Panc1 (cell line): ENCODE measurements at regions not wholly inside any gene's neighbourhood (a gene's known extent, or its start where the extent isn't known, plus 50 kb on each side); places are given as distances from the start of the nearest gene placed in this dataset.

ENCODE experiments used
- ATAC-seq: fragments of 200-7000 bp; cut with Tn5 transposase; 2 replicates; pipeline ENCODE4 v1.9.1; 2020; ENCODE audit warnings: mild to moderate bottlenecking, moderate library complexity
- BruUV-seq: library from RNA; stranded (reverse); fragments of 400-500 nt; replicated peaks from 2 replicates; lab custom pipeline; 2021; lab: Mats Ljungman, UMichigan
- CTCF ChIA-PET: fragments of 300-600 bp; sonication (Branson Sonifier 250); formaldehyde crosslinking; loops from one replicate; lab custom pipeline; 2022; ENCODE audit warnings: antibody characterized with exemption; lab: Charles Lee
- POLR2A ChIA-PET: fragments of 300-600 bp; sonication (Branson Sonifier 250); formaldehyde crosslinking; loops from one replicate; lab custom pipeline; 2022; ENCODE audit warnings: antibody characterized with exemption; lab: Charles Lee
- DNase-seq: peaks from one replicate; pipeline ENCODE4 v3.0.0-alpha.2; 2010; ENCODE audit warnings: low read depth, low spot score
- H3K27ac ChIP-seq: 2 replicates; pipeline ENCODE4 v1.5.1; 2011; ENCODE audit warnings: mild to moderate bottlenecking, low read length, inconsistent platforms
- H3K27me3 ChIP-seq: fragments of 200-500 bp; sonication (Bioruptor generic); 2 replicates; pipeline ENCODE4 v1.6.0; 2014; ENCODE audit warnings: low read length, inconsistent platforms; ENCODE audit not compliant: control insufficient read depth, insufficient read depth
- H3K36me3 ChIP-seq: fragments of 200-500 bp; sonication (Bioruptor generic); 2 replicates; pipeline ENCODE4 v1.5.1; 2014; ENCODE audit warnings: inconsistent platforms, mild to moderate bottlenecking, low read length, moderate library complexity; ENCODE audit not compliant: control insufficient read depth, insufficient read depth
- H3K4me1 ChIP-seq: 2 replicates; pipeline ENCODE4 v1.5.1; 2011; ENCODE audit warnings: inconsistent platforms, mild to moderate bottlenecking, low read length, moderate library complexity; ENCODE audit not compliant: control insufficient read depth, insufficient read depth
- H3K4me3 ChIP-seq, 2 experiments: 2 replicates each; pipeline ENCODE4 v1.5.1; 2011 to 2012; ENCODE audit warnings: low read depth in 2 of 2, low read length in 2 of 2, mild to moderate bottlenecking in 2 of 2, inconsistent platforms in 1 of 2, moderate library complexity in 1 of 2
- H3K9me3 ChIP-seq: fragments of 200-500 bp; sonication (Bioruptor generic); 2 replicates; pipeline ENCODE4 v1.5.1; 2014; ENCODE audit warnings: low read depth, mild to moderate bottlenecking, inconsistent platforms, low read length, moderate library complexity; ENCODE audit not compliant: control insufficient read depth, insufficient read depth
- CTCF ChIP-seq: fragments of 450-650 bp; IDR thresholded peaks from 2 replicates; pipeline ENCODE4 v1.5.1; 2017; ENCODE audit warnings: mild to moderate bottlenecking
- POLR2AphosphoS5 ChIP-seq: IDR thresholded peaks from 2 replicates; pipeline ENCODE4 v1.6.1; 2012; ENCODE audit warnings: mild to moderate bottlenecking, low read depth, low read length, moderate library complexity
- REST ChIP-seq, 2 experiments: IDR thresholded peaks; 2 replicates each; pipeline ENCODE4 v1.6.1; 2011 to 2012; ENCODE audit warnings: low read depth in 2 of 2, control low read depth in 1 of 2, low read length in 1 of 2, mild to moderate bottlenecking in 1 of 2, moderate library complexity in 1 of 2; ENCODE audit not compliant: insufficient read depth in 1 of 2
- SIN3A ChIP-seq: IDR thresholded peaks from 2 replicates; pipeline ENCODE4 v1.6.1; 2012; ENCODE audit warnings: low read depth, mild to moderate bottlenecking, low read length, moderate library complexity, borderline replicate concordance; ENCODE audit not compliant: insufficient read depth
- TCF7L2 ChIP-seq: IDR thresholded peaks from 2 replicates; pipeline ENCODE4 v1.6.1; 2011; ENCODE audit warnings: mild to moderate bottlenecking, low read depth, low read length, inconsistent platforms
- in situ Hi-C: cut with HindIII; loops from 2 replicates; pipeline ENCODE4 v1.10.0; 2016; ENCODE audit warnings: low sequenced_read_pairs, low pct_unique_long_range_greater_than_20kb
- intact Hi-C: fragments of 100-400 bp; cut with micrococcal nuclease; formaldehyde crosslinking; loops from one replicate; pipeline ENCODE4 v1.10.0; 2022; ENCODE audit not compliant: unreplicated experiment

- H3K36me3 ChIP-seq, result no peaks in the 10 kb centered on the region
- in situ Hi-C loops, result no loop called here
- TF ChIP-seq REST (IDR thresholded peaks at IDR 0.05; ENCODE audit: insufficient read depth in 1 of 2, low read depth in 2 of 2, low read length in 1 of 2) (no peak), TCF7L2 (no peak), CTCF (no peak), SIN3A (no peak), POLR2AphosphoS5 (no peak)
- no peak overlapping the region for H3K27ac ChIP-seq
- no TSS peak for BruUV-seq
- ChIA-PET CTCF (no interaction called here), POLR2A (no interaction called here)
- no peak for DNase-seq
- intact Hi-C loops, result no loop called here
- H3K4me3 ChIP-seq, result no peak overlapping the region
- H3K9me3 ChIP-seq, result no peaks in the 10 kb centered on the region
- no peaks in the 10 kb centered on the region for H3K27me3 ChIP-seq
- ATAC-seq, result no peak
- H3K4me1 ChIP-seq, result no peaks in the 10 kb centered on the region
Observed at GRCh38 chr3:177694951-177695350, 497.7 kb upstream of the TBL1XR1 start.

- Histone ChIP-seq H3K4me1 (no peaks in the 10 kb centered on the region), H3K27ac (no peak overlapping the region), H3K4me3 (no peak overlapping the region), H3K36me3 (no peaks in the 10 kb centered on the region), H3K27me3 (no peaks in the 10 kb centered on the region), H3K9me3 (no peaks in the 10 kb centered on the region)
- no peak for TF ChIP-seq REST (IDR thresholded peaks at IDR 0.05; ENCODE audit: insufficient read depth in 1 of 2, low read depth in 2 of 2, low read length in 1 of 2)
- no peak for TF ChIP-seq SIN3A
- TF ChIP-seq POLR2AphosphoS5, result no peak
- no peak for TF ChIP-seq TCF7L2
- no peak for TF ChIP-seq CTCF
- ChIA-PET CTCF (no interaction called here), POLR2A (no interaction called here)
- intact Hi-C loops (no loop called here), in situ Hi-C loops (no loop called here)
- ATAC-seq, result no peak
- BruUV-seq, result no TSS peak
- no peak for DNase-seq
Observed at GRCh38 chr3:177700117-177700516, 502.8 kb upstream of the TBL1XR1 start.
